Endothelial cell of umbilical vein (primary cell): ENCODE measurements at regions not wholly inside any gene's neighbourhood (a gene's known extent, or its start where the extent isn't known, plus 50 kb on each side); places are given as distances from the start of the nearest gene placed in this dataset.

Source experiments
- BruUV-seq: library from RNA; stranded (reverse); fragments of 400-500 nt; replicated peaks from 2 replicates; lab custom pipeline; 2021; lab: Mats Ljungman, UMichigan
- CTCF ChIA-PET: fragments of 300-600, 350-600 bp; sonication (Branson Sonifier 250); formaldehyde crosslinking; loops from one replicate; lab custom pipeline; 2021; ENCODE audit warnings: antibody characterized with exemption, inconsistent platforms; lab: Charles Lee
- POLR2A ChIA-PET: fragments of 300-600, 350-600 bp; sonication (Branson Sonifier 250); formaldehyde crosslinking; loops from one replicate; lab custom pipeline; 2021; ENCODE audit warnings: antibody characterized with exemption, inconsistent platforms; lab: Charles Lee
- DNase-seq: peaks from one replicate; pipeline ENCODE4 v3.0.0-alpha.2; 2011; ENCODE audit warnings: low read depth, low spot score
- FAIRE-seq: peaks from 2 replicates; lab custom pipeline; 2011; peaks lifted over from hg19 to GRCh38; lab: Jason Lieb, UNC
- H2AFZ ChIP-seq: 2 replicates; pipeline ENCODE4 v1.6.0; 2012; ENCODE audit warnings: low read depth, low read length, control low read depth, inconsistent platforms
- H3K27ac ChIP-seq: 2 replicates; pipeline ENCODE4 v1.5.1; 2011; ENCODE audit warnings: low read depth, mild to moderate bottlenecking, control low read depth, low read length, moderate library complexity; ENCODE audit not compliant: insufficient read depth
- H3K27me3 ChIP-seq, 2 experiments: 2 replicates each; pipeline versions ENCODE4 v1.6.0 to v1.6.1; 2011; ENCODE audit warnings: low read length in 2 of 2, mixed read lengths in 1 of 2; ENCODE audit not compliant: control insufficient read depth in 2 of 2, insufficient read depth in 2 of 2
- H3K36me3 ChIP-seq, 2 experiments: 2 replicates in 1 of 2; 3 replicates in 1 of 2; pipeline ENCODE4 v1.5.1; 2011; ENCODE audit warnings: low read length in 2 of 2, mild to moderate bottlenecking in 1 of 2, moderate library complexity in 1 of 2; ENCODE audit not compliant: control insufficient read depth in 2 of 2, insufficient read depth in 2 of 2; ENCODE audit errors: extremely low read depth in 1 of 2
- H3K4me1 ChIP-seq: 3 replicates; pipeline ENCODE4 v1.5.1; 2011; ENCODE audit warnings: mild to moderate bottlenecking, low read length; ENCODE audit not compliant: control insufficient read depth, insufficient read depth; ENCODE audit errors: extremely low read depth
- H3K4me2 ChIP-seq: 2 replicates; pipeline ENCODE4 v1.6.1; 2011; ENCODE audit warnings: low read length, control low read depth, mixed read lengths; ENCODE audit not compliant: insufficient read depth
- H3K4me3 ChIP-seq, 3 experiments: fragments of 200-600 bp in 1 of 3; sonication (generic), shearing (Covaris generic) in 1 of 3; replicated peaks in 1 of 3; 2 replicates each; pipeline ENCODE4 v1.5.1; 2011 to 2016; ENCODE audit warnings: control low read depth in 3 of 3, low read length in 3 of 3, mild to moderate bottlenecking in 2 of 3, inconsistent platforms in 1 of 3, low read depth in 1 of 3, moderate library complexity in 1 of 3; ENCODE audit not compliant: insufficient read depth in 1 of 3
- H3K79me2 ChIP-seq: 2 replicates; pipeline ENCODE4 v1.6.0; 2012; ENCODE audit warnings: low read length, inconsistent platforms; ENCODE audit not compliant: control insufficient read depth, insufficient read depth
- H3K9ac ChIP-seq: replicated peaks from 2 replicates; pipeline ENCODE3; 2011; ENCODE audit warnings: low read length, control low read depth; ENCODE audit not compliant: insufficient read depth; ENCODE audit errors: extremely low read depth
- H3K9me1 ChIP-seq: replicated peaks from 3 replicates; pipeline ENCODE4 v1.6.0; 2011; ENCODE audit warnings: mild to moderate bottlenecking, low read length; ENCODE audit not compliant: control insufficient read depth, insufficient read depth; ENCODE audit errors: extremely low read depth
- H3K9me3 ChIP-seq: replicated peaks from 2 replicates; pipeline ENCODE4 v1.5.1; 2012; ENCODE audit warnings: low read length, inconsistent platforms; ENCODE audit not compliant: control insufficient read depth, insufficient read depth
- H4K20me1 ChIP-seq: replicated peaks from 2 replicates; pipeline ENCODE3; 2011; ENCODE audit warnings: mild to moderate bottlenecking, low read length; ENCODE audit not compliant: control insufficient read depth, insufficient read depth; ENCODE audit errors: extremely low read depth
- EZH2 ChIP-seq: IDR thresholded peaks from 2 replicates; pipeline ENCODE4 v1.6.1; 2012; ENCODE audit warnings: borderline replicate concordance, low read depth, mild to moderate bottlenecking, moderate library complexity, low read length, inconsistent platforms; ENCODE audit not compliant: severe bottlenecking
- FOS ChIP-seq: IDR thresholded peaks from 2 replicates; pipeline ENCODE4 v1.6.1; 2011; ENCODE audit warnings: mild to moderate bottlenecking, low read length, moderate library complexity, borderline replicate concordance; ENCODE audit not compliant: insufficient read depth
- GATA2 ChIP-seq: IDR thresholded peaks from 2 replicates; pipeline ENCODE4 v1.7.0; 2011; ENCODE audit warnings: low read depth, mild to moderate bottlenecking, moderate library complexity, mixed read lengths, low read length; ENCODE audit not compliant: insufficient read length, insufficient read depth
- JUN ChIP-seq: IDR thresholded peaks from 2 replicates; pipeline ENCODE4 v1.6.1; 2011; ENCODE audit warnings: borderline replicate concordance, low read depth; ENCODE audit not compliant: insufficient read length, insufficient read depth
- MYC ChIP-seq: IDR thresholded peaks from one replicate; pipeline ENCODE4 v1.6.1; 2011; ENCODE audit warnings: mild to moderate bottlenecking, low read depth, low read length
- POLR2AphosphoS5 ChIP-seq: IDR thresholded peaks from 2 replicates; pipeline ENCODE4 v1.6.1; 2012; ENCODE audit warnings: low read depth, mild to moderate bottlenecking, control low read depth, low read length, moderate library complexity; ENCODE audit not compliant: insufficient read depth
- dilution Hi-C: fragments of 300-500 bp; cut with MboI; formaldehyde crosslinking; loops from one replicate; pipeline ENCODE4 v1.15.0; 2019; ENCODE audit warnings: low sequenced_read_pairs; ENCODE audit not compliant: extremely low pct_ligation_motif_present
- intact Hi-C: fragments of 100-400 bp; cut with micrococcal nuclease; formaldehyde crosslinking; loops from one replicate; pipeline ENCODE4 v1.10.0; 2022
- TF ChIP-seq, protein P1 (sequence below): IDR thresholded peaks from 2 replicates; pipeline ENCODE4 v1.6.1; 2011; ENCODE audit not compliant: insufficient read depth, insufficient read length
- TF ChIP-seq, protein P2 (sequence below), 2 donors: IDR thresholded peaks; 1 replicate in 1 of 2; 2 replicates in 1 of 2; pipeline ENCODE4 v1.5.1; 2011; ENCODE audit warnings: low read length in 2 of 2, mild to moderate bottlenecking in 2 of 2, moderate library complexity in 2 of 2, control low read depth in 1 of 2, inconsistent platforms in 1 of 2, low read depth in 1 of 2; ENCODE audit not compliant: insufficient read depth in 1 of 2; ENCODE audit errors: extremely low read depth in 1 of 2

- no peak for FAIRE-seq
- ChIA-PET CTCF (no interaction called here), POLR2A (no interaction called here)
- Histone ChIP-seq H3K9me1 (no peaks in the 10 kb centered on the region), H3K4me3 (no peak overlapping the region), H3K27me3 (no peaks in the 10 kb centered on the region), H3K9ac (no peak overlapping the region), H3K79me2 (no peaks in the 10 kb centered on the region), H3K27ac (no peak overlapping the region), H3K4me2 (no peak overlapping the region), H3K9me3 (peaks cover 5% of the 10 kb centered on the region), H3K36me3 (no peaks in the 10 kb centered on the region), H2AFZ (no peak overlapping the region), H4K20me1 (no peaks in the 10 kb centered on the region), H3K4me1 (no peaks in the 10 kb centered on the region)
- intact Hi-C loops = no loop called here
- BruUV-seq = no TSS peak
- no peak for TF ChIP-seq EZH2
- TF ChIP-seq, protein P1, sequence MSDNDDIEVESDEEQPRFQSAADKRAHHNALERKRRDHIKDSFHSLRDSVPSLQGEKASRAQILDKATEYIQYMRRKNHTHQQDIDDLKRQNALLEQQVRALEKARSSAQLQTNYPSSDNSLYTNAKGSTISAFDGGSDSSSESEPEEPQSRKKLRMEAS = no peak
- no peak for TF ChIP-seq MYC
- TF ChIP-seq POLR2AphosphoS5 = no peak
- no peak for TF ChIP-seq JUN
- dilution Hi-C loops = no loop called here
- DNase-seq = no peak
Measured at GRCh38 chr2:3025984-3026383, 351.6 kb downstream of the EIPR1 start.

GRCh38 chr2:3025261-3025660 lies 352.4 kb downstream of the EIPR1 start:
- H2AFZ ChIP-seq = no peak overlapping the region
- H3K27ac ChIP-seq = no peak overlapping the region
- H3K4me3 ChIP-seq = no peak overlapping the region
- intact Hi-C loops (no loop called here), dilution Hi-C loops (no loop called here)
- no peaks in the 10 kb centered on the region for H3K4me1 ChIP-seq
- TF ChIP-seq GATA2 = no peak
- TF ChIP-seq, protein P2, sequence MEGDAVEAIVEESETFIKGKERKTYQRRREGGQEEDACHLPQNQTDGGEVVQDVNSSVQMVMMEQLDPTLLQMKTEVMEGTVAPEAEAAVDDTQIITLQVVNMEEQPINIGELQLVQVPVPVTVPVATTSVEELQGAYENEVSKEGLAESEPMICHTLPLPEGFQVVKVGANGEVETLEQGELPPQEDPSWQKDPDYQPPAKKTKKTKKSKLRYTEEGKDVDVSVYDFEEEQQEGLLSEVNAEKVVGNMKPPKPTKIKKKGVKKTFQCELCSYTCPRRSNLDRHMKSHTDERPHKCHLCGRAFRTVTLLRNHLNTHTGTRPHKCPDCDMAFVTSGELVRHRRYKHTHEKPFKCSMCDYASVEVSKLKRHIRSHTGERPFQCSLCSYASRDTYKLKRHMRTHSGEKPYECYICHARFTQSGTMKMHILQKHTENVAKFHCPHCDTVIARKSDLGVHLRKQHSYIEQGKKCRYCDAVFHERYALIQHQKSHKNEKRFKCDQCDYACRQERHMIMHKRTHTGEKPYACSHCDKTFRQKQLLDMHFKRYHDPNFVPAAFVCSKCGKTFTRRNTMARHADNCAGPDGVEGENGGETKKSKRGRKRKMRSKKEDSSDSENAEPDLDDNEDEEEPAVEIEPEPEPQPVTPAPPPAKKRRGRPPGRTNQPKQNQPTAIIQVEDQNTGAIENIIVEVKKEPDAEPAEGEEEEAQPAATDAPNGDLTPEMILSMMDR (IDR thresholded peaks at IDR 0.05; ENCODE audit: extremely low read depth in 1 of 2, insufficient read depth in 1 of 2, low read depth in 1 of 2, low read length in 2 of 2) = no peak
- no peak for TF ChIP-seq FOS
- no peak for TF ChIP-seq EZH2
- ChIA-PET CTCF (no interaction called here), POLR2A (no interaction called here)
- no peak for DNase-seq
- H4K20me1 ChIP-seq = no peaks in the 10 kb centered on the region
- no peaks in the 10 kb centered on the region for H3K9me1 ChIP-seq
- no peaks in the 10 kb centered on the region for H3K36me3 ChIP-seq
- no peaks in the 10 kb centered on the region for H3K79me2 ChIP-seq
- no peaks in the 10 kb centered on the region for H3K27me3 ChIP-seq
- H3K4me2 ChIP-seq = no peak overlapping the region
- no peak for FAIRE-seq
- BruUV-seq = no TSS peak
- peaks cover 5% of the 10 kb centered on the region for H3K9me3 ChIP-seq
- H3K9ac ChIP-seq = no peak overlapping the region
